ENCODE measurements at regions not wholly inside any gene's neighbourhood (a gene's known extent, or its start where the extent isn't known, plus 50 kb on each side); places are given as distances from the start of the nearest gene placed in this dataset.

DNA sequence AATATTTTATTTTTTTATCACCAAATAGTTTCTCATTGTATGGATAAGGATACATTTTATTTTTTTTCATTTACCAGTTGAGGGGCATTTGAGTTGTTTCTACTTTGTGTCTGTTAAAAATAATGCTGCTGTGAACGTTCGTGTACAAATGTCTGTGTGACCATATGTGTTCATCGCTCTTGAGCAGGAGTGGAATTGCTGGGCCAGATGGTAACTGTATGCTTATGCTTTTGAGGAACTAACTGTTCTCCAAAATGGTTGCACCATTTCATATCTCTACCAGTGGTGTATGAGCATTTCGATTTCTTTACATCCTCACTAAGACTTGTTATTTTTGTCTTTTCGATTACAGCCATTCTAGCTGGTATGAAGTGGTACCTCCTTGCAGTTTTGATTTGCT lies 212.5 kb upstream of the N4BP1 start:
- no peak overlapping the region for H3K27ac ChIP-seq
- TF ChIP-seq, protein P1, sequence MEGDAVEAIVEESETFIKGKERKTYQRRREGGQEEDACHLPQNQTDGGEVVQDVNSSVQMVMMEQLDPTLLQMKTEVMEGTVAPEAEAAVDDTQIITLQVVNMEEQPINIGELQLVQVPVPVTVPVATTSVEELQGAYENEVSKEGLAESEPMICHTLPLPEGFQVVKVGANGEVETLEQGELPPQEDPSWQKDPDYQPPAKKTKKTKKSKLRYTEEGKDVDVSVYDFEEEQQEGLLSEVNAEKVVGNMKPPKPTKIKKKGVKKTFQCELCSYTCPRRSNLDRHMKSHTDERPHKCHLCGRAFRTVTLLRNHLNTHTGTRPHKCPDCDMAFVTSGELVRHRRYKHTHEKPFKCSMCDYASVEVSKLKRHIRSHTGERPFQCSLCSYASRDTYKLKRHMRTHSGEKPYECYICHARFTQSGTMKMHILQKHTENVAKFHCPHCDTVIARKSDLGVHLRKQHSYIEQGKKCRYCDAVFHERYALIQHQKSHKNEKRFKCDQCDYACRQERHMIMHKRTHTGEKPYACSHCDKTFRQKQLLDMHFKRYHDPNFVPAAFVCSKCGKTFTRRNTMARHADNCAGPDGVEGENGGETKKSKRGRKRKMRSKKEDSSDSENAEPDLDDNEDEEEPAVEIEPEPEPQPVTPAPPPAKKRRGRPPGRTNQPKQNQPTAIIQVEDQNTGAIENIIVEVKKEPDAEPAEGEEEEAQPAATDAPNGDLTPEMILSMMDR (IDR thresholded peaks at IDR 0.05 in 4 of 5, conservative IDR thresholded peaks at IDR 0.05 in 1 of 5) = no peak
- TF ChIP-seq POLR2A (IDR thresholded peaks at IDR 0.05) = no peak

DNA sequence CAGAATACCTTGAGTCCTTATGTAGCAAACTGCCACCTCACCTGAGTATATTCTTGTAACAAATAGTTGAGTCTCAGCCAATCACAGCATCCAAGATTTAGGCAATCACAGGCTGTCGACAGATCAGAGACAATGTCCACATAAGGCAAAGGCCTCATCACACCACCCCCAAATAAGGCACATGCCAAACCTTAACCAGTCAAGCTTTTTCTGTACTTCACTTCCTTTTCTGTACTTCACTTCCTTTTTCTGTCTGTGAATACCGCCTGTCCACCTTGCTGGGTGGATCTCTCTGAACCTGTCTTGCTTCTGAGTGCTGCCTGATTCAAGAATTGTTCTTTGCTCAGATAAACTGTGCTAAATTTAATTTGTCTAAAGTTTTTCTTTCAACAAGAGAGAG lies 210.4 kb upstream of the N4BP1 start:
- no peaks in the 10 kb centered on the region for H3K36me3 ChIP-seq

More for the DNA sequence above, 212.5 kb upstream of the N4BP1 start:
- H3K9me3 ChIP-seq = no peaks in the 10 kb centered on the region
- in situ Hi-C loops (cut with MboI; ENCODE audit: low sequenced_read_pairs in 4 of 4) = no loop called here
- H3K4me1 ChIP-seq = no peaks in the 10 kb centered on the region
- intact Hi-C loops (cut with DNase I; ENCODE audit: low total_unique reads) = no loop called here
- H3K27me3 ChIP-seq = no peaks in the 10 kb centered on the region
- ATAC-seq = no peak
- no peak for DNase-seq
- H3K4me3 ChIP-seq = no peak overlapping the region
- no peaks in the 10 kb centered on the region for H3K36me3 ChIP-seq

DNA sequence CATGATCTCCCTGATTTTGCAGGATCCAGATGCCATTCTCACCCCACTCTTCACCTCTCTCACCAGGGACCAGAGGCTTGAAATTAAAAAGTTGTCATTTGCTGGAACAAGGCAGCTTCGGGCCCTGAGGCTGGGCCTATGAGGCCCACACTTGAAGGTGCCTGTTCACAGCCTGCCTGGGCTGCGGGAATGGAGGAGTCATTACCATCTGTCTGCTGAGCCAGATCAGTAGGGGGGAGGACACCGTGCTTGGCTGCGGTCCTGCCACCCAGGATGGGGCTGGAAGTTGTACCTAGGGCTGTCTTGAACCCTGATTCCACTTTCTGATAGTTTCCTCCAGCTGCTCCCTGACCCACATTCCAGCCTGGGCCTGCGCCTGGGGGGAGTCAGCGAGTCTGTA lies 208.3 kb upstream of the N4BP1 start:
- intact Hi-C loops (cut with DNase I; ENCODE audit: low total_unique reads) (no loop called here), in situ Hi-C loops (cut with MboI; ENCODE audit: low sequenced_read_pairs in 4 of 4) (no loop called here)
- Histone ChIP-seq H3K27me3 (no peaks in the 10 kb centered on the region), H3K9me3 (no peaks in the 10 kb centered on the region), H3K4me1 (no peaks in the 10 kb centered on the region), H3K36me3 (no peaks in the 10 kb centered on the region), H3K27ac (no peak overlapping the region), H3K4me3 (no peak overlapping the region)
- DNase-seq = no peak
- TF ChIP-seq, protein P1 (IDR thresholded peaks at IDR 0.05 in 4 of 5, conservative IDR thresholded peaks at IDR 0.05 in 1 of 5) = no peak
- TF ChIP-seq POLR2A (IDR thresholded peaks at IDR 0.05) = no peak
- ATAC-seq = no peak

More for the DNA sequence above, 210.4 kb upstream of the N4BP1 start:
- no peak for ATAC-seq
- TF ChIP-seq, protein P1 (IDR thresholded peaks at IDR 0.05 in 4 of 5, conservative IDR thresholded peaks at IDR 0.05 in 1 of 5) = no peak
- no peak for TF ChIP-seq POLR2A (IDR thresholded peaks at IDR 0.05)
- Histone ChIP-seq H3K4me1 (no peaks in the 10 kb centered on the region), H3K9me3 (no peaks in the 10 kb centered on the region), H3K27me3 (no peaks in the 10 kb centered on the region), H3K27ac (no peak overlapping the region), H3K4me3 (no peak overlapping the region)
- intact Hi-C loops (cut with DNase I; ENCODE audit: low total_unique reads) (no loop called here), in situ Hi-C loops (cut with MboI; ENCODE audit: low sequenced_read_pairs in 4 of 4) (no loop called here)
- no peak for DNase-seq

DNA sequence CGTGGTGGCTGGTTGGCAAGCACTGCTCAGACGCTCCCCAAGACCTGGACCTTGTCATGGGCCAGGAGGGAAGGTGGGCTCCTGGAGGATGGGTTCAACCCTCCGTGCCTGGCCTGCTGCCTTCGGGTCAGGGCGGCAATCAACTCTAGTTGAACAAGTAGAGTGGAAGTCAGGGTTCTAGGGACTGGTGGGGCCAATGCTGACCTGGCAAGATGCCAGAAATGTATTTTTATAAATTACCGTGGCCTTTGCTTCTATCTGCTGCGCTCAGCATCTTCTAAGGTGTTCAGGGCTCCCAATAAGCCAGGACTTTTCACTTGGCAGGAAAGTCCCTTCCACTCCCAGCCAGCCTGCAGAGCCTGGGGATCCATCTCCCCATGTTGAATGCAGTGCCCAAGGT lies 207.1 kb upstream of the N4BP1 start:
- intact Hi-C loops (cut with DNase I; ENCODE audit: low total_unique reads) (no loop called here), in situ Hi-C loops (cut with MboI; ENCODE audit: low sequenced_read_pairs in 4 of 4) (no loop called here)
- no peaks in the 10 kb centered on the region for H3K9me3 ChIP-seq
- no peaks in the 10 kb centered on the region for H3K36me3 ChIP-seq
- TF ChIP-seq, protein P1 (IDR thresholded peaks at IDR 0.05 in 4 of 5, conservative IDR thresholded peaks at IDR 0.05 in 1 of 5) = no peak
- no peak for TF ChIP-seq POLR2A (IDR thresholded peaks at IDR 0.05)
- DNase-seq = no peak
- no peak overlapping the region for H3K27ac ChIP-seq
- peaks cover 3 to 7% (median 3%) of the 10 kb centered on the region in 3 donors for H3K27me3 ChIP-seq
- H3K4me1 ChIP-seq = no peaks in the 10 kb centered on the region
- H3K4me3 ChIP-seq = no peak overlapping the region
- ATAC-seq = no peak

DNA sequence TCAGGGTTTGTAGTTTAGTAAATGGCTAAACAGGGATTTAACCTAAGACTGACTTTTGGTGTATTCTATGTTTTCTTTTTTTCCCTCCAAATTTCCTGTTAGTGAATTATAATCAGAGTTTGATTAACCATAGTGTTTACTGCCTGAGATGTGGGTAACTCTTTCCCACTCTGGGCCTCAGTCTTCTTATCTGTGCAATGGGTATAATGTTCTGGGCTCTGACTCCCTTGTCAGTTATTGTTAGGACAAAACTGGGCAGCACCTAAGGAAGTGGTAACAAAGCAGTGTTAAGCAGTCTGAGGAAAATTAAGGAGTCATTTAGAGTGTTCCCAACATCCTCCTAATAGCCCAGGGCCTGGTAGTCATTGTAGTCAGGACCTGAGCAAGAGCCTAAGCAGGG lies 206.4 kb upstream of the N4BP1 start:
- in situ Hi-C loops (cut with MboI; ENCODE audit: low sequenced_read_pairs in 4 of 4) = no loop called here
- Histone ChIP-seq H3K27me3 (peaks cover 7 to 10% (median 7%) of the 10 kb centered on the region in 3 donors), H3K9me3 (no peaks in the 10 kb centered on the region), H3K4me1 (no peaks in the 10 kb centered on the region), H3K27ac (no peak overlapping the region), H3K36me3 (no peaks in the 10 kb centered on the region), H3K4me3 (no peak overlapping the region)
- no peak for DNase-seq
- ATAC-seq = no peak
- intact Hi-C loops (cut with DNase I; ENCODE audit: low total_unique reads) = no loop called here
- TF ChIP-seq, protein P1 (IDR thresholded peaks at IDR 0.05 in 4 of 5, conservative IDR thresholded peaks at IDR 0.05 in 1 of 5) = no peak
- TF ChIP-seq POLR2A (IDR thresholded peaks at IDR 0.05) = no peak

Data from gastrocnemius medialis (tissue), 4 donors.